ENCODE measurements at regions not wholly inside any gene's neighbourhood (a gene's known extent, or its start where the extent isn't known, plus 50 kb on each side); places are given as distances from the start of the nearest gene placed in this dataset.

DNA sequence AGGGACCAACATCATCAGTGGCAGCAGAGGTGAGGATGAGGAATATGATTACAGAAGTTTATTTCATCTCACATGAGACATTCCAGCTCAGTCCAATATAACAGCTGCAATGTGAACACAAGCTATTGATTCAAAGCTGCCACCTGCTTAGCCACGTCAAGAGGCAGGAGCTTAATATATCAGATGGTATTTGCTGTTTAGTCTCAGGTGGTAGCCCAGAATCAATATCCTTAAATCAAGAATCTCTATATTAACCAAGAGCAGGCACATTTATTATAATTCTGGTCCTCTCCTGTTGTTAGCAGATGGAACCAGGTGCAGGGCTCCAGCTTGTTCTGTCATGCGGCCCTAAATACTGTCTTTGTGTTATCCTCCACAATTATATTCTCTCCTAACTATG is 431.6 kb downstream of the ICE1 start:
- TF ChIP-seq, protein P1, sequence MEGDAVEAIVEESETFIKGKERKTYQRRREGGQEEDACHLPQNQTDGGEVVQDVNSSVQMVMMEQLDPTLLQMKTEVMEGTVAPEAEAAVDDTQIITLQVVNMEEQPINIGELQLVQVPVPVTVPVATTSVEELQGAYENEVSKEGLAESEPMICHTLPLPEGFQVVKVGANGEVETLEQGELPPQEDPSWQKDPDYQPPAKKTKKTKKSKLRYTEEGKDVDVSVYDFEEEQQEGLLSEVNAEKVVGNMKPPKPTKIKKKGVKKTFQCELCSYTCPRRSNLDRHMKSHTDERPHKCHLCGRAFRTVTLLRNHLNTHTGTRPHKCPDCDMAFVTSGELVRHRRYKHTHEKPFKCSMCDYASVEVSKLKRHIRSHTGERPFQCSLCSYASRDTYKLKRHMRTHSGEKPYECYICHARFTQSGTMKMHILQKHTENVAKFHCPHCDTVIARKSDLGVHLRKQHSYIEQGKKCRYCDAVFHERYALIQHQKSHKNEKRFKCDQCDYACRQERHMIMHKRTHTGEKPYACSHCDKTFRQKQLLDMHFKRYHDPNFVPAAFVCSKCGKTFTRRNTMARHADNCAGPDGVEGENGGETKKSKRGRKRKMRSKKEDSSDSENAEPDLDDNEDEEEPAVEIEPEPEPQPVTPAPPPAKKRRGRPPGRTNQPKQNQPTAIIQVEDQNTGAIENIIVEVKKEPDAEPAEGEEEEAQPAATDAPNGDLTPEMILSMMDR (conservative IDR thresholded peaks at IDR 0.05): no peak
- TF ChIP-seq ZFX (IDR thresholded peaks at IDR 0.05): no peak
